Adrenal gland (tissue), 5 donors: ENCODE measurements at regions not wholly inside any gene's neighbourhood (a gene's known extent, or its start where the extent isn't known, plus 50 kb on each side); places are given as distances from the start of the nearest gene placed in this dataset.

Experiments
- CTCF ChIP-seq, 6 experiments: fragments of 450-650 bp in 4 of 6; fragments of 200-600 bp in 2 of 6; sonication (generic) in 1 of 6; IDR thresholded peaks; 1 replicate in 5 of 6; 2 replicates in 1 of 6; pipeline versions ENCODE4 v1.5.1 to v1.8.0; 2016 to 2021; ENCODE audit warnings: antibody characterized with exemption in 6 of 6, mild to moderate bottlenecking in 2 of 6, moderate library complexity in 1 of 6
- POLR2A ChIP-seq, 2 donors: fragments of 450-650 bp; IDR thresholded peaks; one replicate each; pipeline ENCODE4 v1.6.1; 2017; ENCODE audit warnings: antibody characterized with exemption in 2 of 2, mild to moderate bottlenecking in 2 of 2, moderate library complexity in 1 of 2
- donor health status: DM: no; HTN: no; CAD: no.

DNA sequence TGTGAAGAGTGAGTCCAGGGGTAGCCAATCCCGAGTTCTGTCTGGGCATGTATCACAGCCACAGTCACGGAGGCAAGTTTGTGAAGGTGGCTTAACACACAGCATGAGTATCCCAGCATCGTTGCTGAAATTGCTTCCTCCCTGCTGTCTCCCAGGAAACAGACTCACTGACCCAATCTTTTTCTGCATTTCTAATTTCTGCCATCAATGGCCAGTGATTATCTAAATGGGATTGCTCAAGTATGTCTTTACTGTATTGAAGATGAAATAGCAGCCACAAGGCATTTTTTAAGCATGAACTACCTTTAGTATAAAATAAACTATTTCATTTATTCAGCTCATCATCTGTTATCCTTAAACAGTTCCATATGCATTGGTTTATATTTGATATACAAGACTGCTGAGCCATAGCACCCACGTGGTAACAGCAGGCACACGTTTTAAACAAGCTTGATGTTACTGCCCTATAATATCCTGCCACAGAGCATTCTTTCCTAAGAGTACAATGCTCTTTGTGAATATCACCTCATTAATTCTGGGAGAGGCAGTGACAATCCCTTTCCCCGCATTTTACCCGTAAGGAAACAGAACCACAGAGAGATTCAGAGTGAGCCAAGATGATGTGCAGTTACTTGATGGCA, 276.6 kb upstream of the THBS1 start:
- TF ChIP-seq POLR2A (IDR thresholded peaks at IDR 0.05), result no peak
- no peak for TF ChIP-seq CTCF (IDR thresholded peaks at IDR 0.05)
